LHCN-M2 (cell line): ENCODE measurements at regions not wholly inside any gene's neighbourhood (a gene's known extent, or its start where the extent isn't known, plus 50 kb on each side); places are given as distances from the start of the nearest gene placed in this dataset.

Experiments
- DNase-seq: peaks from one replicate; pipeline ENCODE4 v3.0.0-alpha.2; 2012; ENCODE audit warnings: low read depth

- no peak for DNase-seq
Observed at GRCh38 chr1:43065616-43066399, 106.3 kb downstream of the EBNA1BP2 start.

- DNase-seq: no peak
Observed at GRCh38 chr1:43065191-43065590, 106.5 kb upstream of the SLC2A1 start.

GRCh38 chr1:43063394-43064219 lies 104.9 kb upstream of the SLC2A1 start:
- no peak for DNase-seq

GRCh38 chr1:43062527-43063095 lies 103.9 kb upstream of the SLC2A1 start:
- no peak for DNase-seq

GRCh38 chr1:43061757-43062156 lies 103.1 kb upstream of the SLC2A1 start:
- no peak for DNase-seq

- no peak for DNase-seq
Observed at GRCh38 chr1:43059640-43060574, 101.2 kb upstream of the SLC2A1 start.

- DNase-seq: peak; percentile 43
Observed at GRCh38 chr1:43058545-43059360, 100.1 kb upstream of the SLC2A1 start.

GRCh38 chr1:43058056-43058455 lies 99.4 kb upstream of the SLC2A1 start:
- DNase-seq: no peak

- DNase-seq: no peak
Observed at GRCh38 chr1:43057567-43057966, 98.9 kb upstream of the SLC2A1 start.

GRCh38 chr1:43056981-43057391 lies 98.3 kb upstream of the SLC2A1 start:
- DNase-seq: no peak

GRCh38 chr1:43056460-43056859 lies 97.8 kb upstream of the SLC2A1 start:
- no peak for DNase-seq

GRCh38 chr1:43054961-43055360 lies 96.3 kb upstream of the SLC2A1 start:
- no peak for DNase-seq

GRCh38 chr1:43052786-43053439 lies 94.2 kb upstream of the SLC2A1 start:
- DNase-seq: no peak

- no peak for DNase-seq
Observed at GRCh38 chr1:43052322-43052721, 93.7 kb upstream of the SLC2A1 start.

GRCh38 chr1:43049481-43049880 lies 90.8 kb upstream of the SLC2A1 start:
- peak; percentile 20 for DNase-seq

- DNase-seq: peak; percentile 41
Observed at GRCh38 chr1:43048601-43049011, 89.9 kb upstream of the SLC2A1 start.

GRCh38 chr1:43047135-43047534 lies 88.5 kb upstream of the SLC2A1 start:
- no peak for DNase-seq

- DNase-seq: no peak
Observed at GRCh38 chr1:43044572-43045361, 86.1 kb upstream of the SLC2A1 start.

- DNase-seq: no peak
Observed at GRCh38 chr1:43043695-43044094, 85.0 kb upstream of the SLC2A1 start.
